Ovary (tissue), 7 donors: ENCODE measurements at regions not wholly inside any gene's neighbourhood (a gene's known extent, or its start where the extent isn't known, plus 50 kb on each side); places are given as distances from the start of the nearest gene placed in this dataset.

Experiments
- DNase-seq, 5 donors: peaks; one replicate each; pipeline ENCODE4 v3.0.0-alpha.2; 2019 to 2020
- H3K27ac ChIP-seq, 2 donors: fragments of 200-600 bp; one replicate each; pipeline versions ENCODE4 v1.5.1 to v1.8.0; 2019 to 2022
- H3K27me3 ChIP-seq: fragments of 200-600 bp; one replicate; pipeline ENCODE4 v1.8.0; 2022
- H3K36me3 ChIP-seq: fragments of 200-600 bp; sonication (generic); one replicate; pipeline ENCODE4 v1.5.1; 2019
- H3K4me1 ChIP-seq: one replicate; pipeline ENCODE4 v1.8.1; 2013; ENCODE audit warnings: mild to moderate bottlenecking, moderate library complexity; ENCODE audit not compliant: insufficient read depth
- H3K4me3 ChIP-seq: fragments of 200-600 bp; sonication (generic); one replicate; pipeline ENCODE4 v1.5.1; 2017
- H3K9me3 ChIP-seq, 2 donors: fragments of 200-600 bp in 1 of 2; sonication (generic) in 1 of 2; one replicate each; pipeline versions ENCODE4 v1.5.1 to v1.8.1; 2013 to 2019; ENCODE audit warnings: mild to moderate bottlenecking in 1 of 2, moderate library complexity in 1 of 2
- EP300 ChIP-seq: sonication (generic); formaldehyde crosslinking; IDR thresholded peaks from one replicate; pipeline ENCODE4 v1.6.1; 2017; ENCODE audit warnings: antibody characterized with exemption
- POLR2A ChIP-seq: fragments of 450-650 bp; IDR thresholded peaks from one replicate; pipeline ENCODE4 v1.6.1; 2017; ENCODE audit warnings: antibody characterized with exemption, mild to moderate bottlenecking, moderate library complexity
- WGBS, 3 donors: extraction: QIAGEN DNeasy Blood & Tissue Kit in 1 of 3; methylation state at CpG; one replicate each; pipeline versions ENCODE4 v1.1.5 to v1.1.7; 2013 to 2017; 5-methylcytosine and 5-hydroxymethylcytosine counted together
- intact Hi-C, 4 donors: fragments of 100-400 bp; cut with DNase I; formaldehyde crosslinking; loops; one replicate each; pipeline versions ENCODE4 v1.11.0 to v1.15.1; 2022 to 2023
- TF ChIP-seq, protein P1 (sequence below), 3 donors: fragments of 450-650 bp in 2 of 3; fragments of 200-600 bp in 1 of 3; IDR thresholded peaks; one replicate each; pipeline versions ENCODE4 v1.5.1 to v1.8.0; 2016 to 2022; ENCODE audit warnings: antibody characterized with exemption in 3 of 3, mild to moderate bottlenecking in 1 of 3
- donor health status: DM: no; HTN: no; CAD: no; lungs with moderate emphysema.
- donor health status: DM: no; HTN: no; CAD: no.
- donor health status: Bipolar disorder and iron deficiency.
- donor health status: DM: no; HTN: no; CAD: no.
- donor health status: DM: yes; HTN: yes; CAD: no.

DNA sequence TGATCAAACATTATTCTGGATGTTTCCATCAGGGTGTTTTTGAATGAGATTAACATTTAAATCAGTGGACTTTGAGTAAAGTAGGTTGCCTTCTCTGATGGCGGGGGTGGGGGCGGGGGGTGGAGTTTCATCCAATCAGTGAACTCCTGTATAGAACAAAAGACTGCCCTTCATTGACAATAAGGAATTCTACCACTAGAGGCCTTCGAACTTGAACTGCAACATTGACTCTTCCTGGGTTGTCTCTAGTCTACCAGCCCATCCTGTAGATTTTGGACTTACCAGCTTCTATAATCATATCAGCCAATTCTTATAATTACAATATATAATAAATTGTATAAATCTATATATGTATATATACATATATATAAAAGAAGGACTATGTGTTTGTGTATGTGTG, 520.4 kb upstream of the CXADR start:
- 88 to 96% (median 93%) methylated on average over 3 of the region's 3 CpGs for WGBS, 3 donors
- Histone ChIP-seq H3K4me1 (no peaks in the 10 kb centered on the region), H3K27ac (no peak overlapping the region), H3K27me3 (no peaks in the 10 kb centered on the region), H3K4me3 (no peak overlapping the region), H3K9me3 (no peaks in the 10 kb centered on the region), H3K36me3 (no peaks in the 10 kb centered on the region)
- intact Hi-C loops, result no loop called here
- no peak for TF ChIP-seq POLR2A
- TF ChIP-seq, protein P1, sequence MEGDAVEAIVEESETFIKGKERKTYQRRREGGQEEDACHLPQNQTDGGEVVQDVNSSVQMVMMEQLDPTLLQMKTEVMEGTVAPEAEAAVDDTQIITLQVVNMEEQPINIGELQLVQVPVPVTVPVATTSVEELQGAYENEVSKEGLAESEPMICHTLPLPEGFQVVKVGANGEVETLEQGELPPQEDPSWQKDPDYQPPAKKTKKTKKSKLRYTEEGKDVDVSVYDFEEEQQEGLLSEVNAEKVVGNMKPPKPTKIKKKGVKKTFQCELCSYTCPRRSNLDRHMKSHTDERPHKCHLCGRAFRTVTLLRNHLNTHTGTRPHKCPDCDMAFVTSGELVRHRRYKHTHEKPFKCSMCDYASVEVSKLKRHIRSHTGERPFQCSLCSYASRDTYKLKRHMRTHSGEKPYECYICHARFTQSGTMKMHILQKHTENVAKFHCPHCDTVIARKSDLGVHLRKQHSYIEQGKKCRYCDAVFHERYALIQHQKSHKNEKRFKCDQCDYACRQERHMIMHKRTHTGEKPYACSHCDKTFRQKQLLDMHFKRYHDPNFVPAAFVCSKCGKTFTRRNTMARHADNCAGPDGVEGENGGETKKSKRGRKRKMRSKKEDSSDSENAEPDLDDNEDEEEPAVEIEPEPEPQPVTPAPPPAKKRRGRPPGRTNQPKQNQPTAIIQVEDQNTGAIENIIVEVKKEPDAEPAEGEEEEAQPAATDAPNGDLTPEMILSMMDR (IDR thresholded peaks at IDR 0.05), result no peak
- TF ChIP-seq EP300, result no peak
- DNase-seq, result no peak

DNA sequence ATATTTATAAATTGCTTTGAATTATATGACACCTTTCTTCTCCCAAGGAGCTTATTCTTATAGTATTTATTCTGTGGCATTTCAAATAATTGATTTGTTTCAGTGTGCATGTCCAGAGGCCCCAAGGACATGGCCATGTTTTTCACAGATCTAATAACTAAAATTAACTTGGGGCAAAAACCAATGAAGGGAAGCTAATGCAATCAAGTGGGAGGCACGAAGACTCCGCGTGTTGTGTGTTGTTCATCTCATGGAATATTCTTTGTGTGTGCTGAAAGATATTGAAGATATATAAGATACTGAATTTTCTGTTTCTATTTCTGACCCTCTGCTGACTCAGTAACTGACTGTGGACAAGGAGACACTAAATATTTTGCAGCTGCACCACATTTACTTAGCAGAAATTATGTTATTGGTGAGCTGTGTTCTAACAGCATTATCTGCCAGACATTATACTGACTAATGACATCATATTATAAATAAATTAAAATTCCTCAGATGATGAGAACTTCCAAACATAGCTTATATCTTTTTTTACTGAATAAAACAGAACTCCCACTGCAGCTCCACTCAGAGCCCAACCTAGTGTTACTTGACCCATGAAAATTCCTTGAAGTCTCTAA, 519.3 kb upstream of the CXADR start:
- no peaks in the 10 kb centered on the region for H3K27me3 ChIP-seq
- no peak for DNase-seq
- TF ChIP-seq, protein P1 (IDR thresholded peaks at IDR 0.05), result no peak
- no peak for TF ChIP-seq POLR2A
- TF ChIP-seq EP300, result no peak
- H3K4me1 ChIP-seq, result no peaks in the 10 kb centered on the region
- WGBS, 3 donors, result 91 to 96% (median 92%) methylated on average over 3 of the region's 3 CpGs
- no peak overlapping the region for H3K4me3 ChIP-seq
- intact Hi-C loops, result no loop called here
- H3K9me3 ChIP-seq, result no peaks in the 10 kb centered on the region
- H3K36me3 ChIP-seq, result no peaks in the 10 kb centered on the region
- no peak overlapping the region for H3K27ac ChIP-seq

DNA sequence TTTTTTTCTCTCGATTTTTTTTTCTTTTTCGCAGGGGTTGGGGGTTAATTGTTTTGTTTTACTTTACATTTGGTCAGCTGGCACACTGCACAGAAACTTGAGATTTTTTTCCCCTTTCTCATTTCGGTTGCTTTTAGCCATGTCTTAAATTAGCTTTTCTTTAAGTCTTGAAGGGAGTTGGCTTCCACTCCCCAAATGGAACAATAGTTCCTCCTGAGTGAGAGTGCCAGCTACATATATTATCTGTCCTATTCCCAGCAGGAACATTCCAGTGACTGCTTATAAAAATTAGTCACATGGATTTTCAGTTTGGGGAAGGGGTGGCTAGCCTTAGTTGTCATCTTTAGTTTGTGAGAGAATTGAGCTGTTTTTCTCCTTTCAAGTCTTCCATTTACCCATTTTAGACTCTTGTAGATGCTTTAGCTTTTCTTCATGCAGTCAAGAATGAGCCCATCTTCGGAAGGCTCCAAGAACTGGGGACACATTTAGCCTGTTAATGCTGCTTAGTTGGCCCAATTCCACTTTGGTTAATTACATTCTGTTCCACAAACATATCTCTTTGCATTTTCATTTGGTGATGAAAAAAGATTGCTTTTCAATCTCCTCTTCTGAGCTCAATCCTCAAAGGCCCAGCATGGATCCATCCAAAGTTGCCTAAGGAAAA, 510.1 kb upstream of the CXADR start:
- Histone ChIP-seq H3K4me3 (no peak overlapping the region), H3K27me3 (no peaks in the 10 kb centered on the region), H3K27ac (no peak overlapping the region), H3K36me3 (no peaks in the 10 kb centered on the region), H3K4me1 (peaks cover 2% of the 10 kb centered on the region), H3K9me3 (no peaks in the 10 kb centered on the region)
- no peak for DNase-seq
- 83 to 86% (median 84%) methylated on average over 4 of the region's 4 CpGs for WGBS, 3 donors
- TF ChIP-seq, protein P1 (IDR thresholded peaks at IDR 0.05), result no peak
- TF ChIP-seq EP300, result no peak
- no peak for TF ChIP-seq POLR2A
- intact Hi-C loops, result no loop called here

DNA sequence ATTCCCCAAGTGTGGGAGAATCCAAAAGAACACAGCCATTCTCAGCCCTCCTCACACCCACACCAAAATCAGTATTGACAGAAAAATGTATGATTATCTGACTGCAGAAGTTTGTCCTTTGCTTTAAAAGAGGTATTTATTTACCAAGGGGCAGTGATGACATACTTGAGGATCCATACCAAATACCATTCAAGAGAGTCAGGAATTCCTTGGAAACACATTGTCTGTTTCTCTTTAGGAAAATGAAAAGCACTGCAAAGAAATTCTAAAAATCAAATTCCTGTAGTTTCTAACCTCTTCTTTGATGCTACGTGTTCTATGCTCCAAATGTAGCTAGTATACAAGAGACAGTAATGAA, 509.6 kb upstream of the CXADR start:
- H3K4me3 ChIP-seq, result no peak overlapping the region
- 28 to 55% (median 44%) methylated on average over 1 of the region's 1 CpG for WGBS, 3 donors
- no peak for TF ChIP-seq POLR2A
- TF ChIP-seq, protein P1 (IDR thresholded peaks at IDR 0.05), result no peak
- TF ChIP-seq EP300, result no peak
- H3K27ac ChIP-seq, result no peak overlapping the region
- intact Hi-C loops, result no loop called here
- H3K4me1 ChIP-seq, result peaks cover 2% of the 10 kb centered on the region
- DNase-seq, result no peak
- no peaks in the 10 kb centered on the region for H3K9me3 ChIP-seq
- no peaks in the 10 kb centered on the region for H3K36me3 ChIP-seq
- H3K27me3 ChIP-seq, result no peaks in the 10 kb centered on the region
